CD14-positive monocyte (primary cell): ENCODE measurements at regions not wholly inside any gene's neighbourhood (a gene's known extent, or its start where the extent isn't known, plus 50 kb on each side); places are given as distances from the start of the nearest gene placed in this dataset.

ENCODE experiments used
- DNase-seq, 3 donors: peaks; one replicate each; pipeline ENCODE4 v3.0.0-alpha.2; 2011 to 2022
- H2AFZ ChIP-seq: 2 replicates; pipeline ENCODE4 v1.6.0; 2012; ENCODE audit warnings: mild to moderate bottlenecking, low read depth, low read length, inconsistent platforms; ENCODE audit not compliant: insufficient read depth, poor library complexity, severe bottlenecking
- H3K27ac ChIP-seq, 2 donors: 1 replicate in 1 of 2; 2 replicates in 1 of 2; pipeline ENCODE4 v1.5.1; 2012 to 2013; ENCODE audit warnings: low read length in 2 of 2, control low read depth in 1 of 2, inconsistent platforms in 1 of 2, low read depth in 1 of 2, mild to moderate bottlenecking in 1 of 2
- H3K27me3 ChIP-seq, 2 donors: one replicate each; pipeline versions ENCODE4 v1.6.0 to v1.6.1; 2011 to 2013; ENCODE audit warnings: low read length in 2 of 2; ENCODE audit not compliant: control insufficient read depth in 2 of 2, insufficient read depth in 2 of 2
- H3K36me3 ChIP-seq, 2 donors: replicated peaks in 1 of 2; 1 replicate in 1 of 2; 2 replicates in 1 of 2; pipeline versions ENCODE4 v1.5.1 to v1.6.1; 2012 to 2013; ENCODE audit warnings: low read length in 2 of 2, control low read depth in 1 of 2, inconsistent platforms in 1 of 2, mild to moderate bottlenecking in 1 of 2; ENCODE audit not compliant: insufficient read depth in 2 of 2, control insufficient read depth in 1 of 2
- H3K4me1 ChIP-seq, 2 donors: 1 replicate in 1 of 2; 2 replicates in 1 of 2; pipeline versions ENCODE4 v1.5.1 to v1.6.1; 2012 to 2013; ENCODE audit warnings: low read length in 2 of 2, control low read depth in 1 of 2, inconsistent platforms in 1 of 2, mild to moderate bottlenecking in 1 of 2, moderate library complexity in 1 of 2; ENCODE audit not compliant: insufficient read depth in 2 of 2, control insufficient read depth in 1 of 2
- H3K4me2 ChIP-seq: replicated peaks from 2 replicates; pipeline ENCODE3; 2012; ENCODE audit warnings: low read length, moderate library complexity, mild to moderate bottlenecking; ENCODE audit not compliant: poor library complexity, severe bottlenecking; ENCODE audit errors: extremely low read depth
- H3K4me3 ChIP-seq, 3 experiments: fragments of 200-600 bp in 1 of 3; sonication (generic) in 1 of 3; replicated peaks in 1 of 3; 1 replicate in 2 of 3; 2 replicates in 1 of 3; pipeline ENCODE4 v1.5.1; 2011 to 2013; ENCODE audit warnings: low read length in 3 of 3, mild to moderate bottlenecking in 3 of 3, control low read depth in 2 of 3, low read depth in 2 of 3, inconsistent platforms in 1 of 3, moderate library complexity in 1 of 3
- H3K79me2 ChIP-seq: 2 replicates; pipeline ENCODE4 v1.6.0; 2012; ENCODE audit warnings: mild to moderate bottlenecking, control low read depth, inconsistent platforms, low read length, moderate library complexity; ENCODE audit not compliant: insufficient read depth
- H3K9ac ChIP-seq: 2 replicates; pipeline ENCODE4 v1.6.0; 2017; ENCODE audit warnings: low read length, mild to moderate bottlenecking; ENCODE audit not compliant: insufficient read depth, poor library complexity, severe bottlenecking
- H3K9me3 ChIP-seq, 2 donors: replicated peaks in 1 of 2; 1 replicate in 1 of 2; 2 replicates in 1 of 2; pipeline versions ENCODE4 v1.5.1 to v1.6.1; 2012 to 2013; ENCODE audit warnings: low read length in 2 of 2, control low read depth in 1 of 2; ENCODE audit not compliant: control insufficient read depth in 1 of 2, insufficient read depth in 1 of 2
- H4K20me1 ChIP-seq: 2 replicates; pipeline ENCODE4 v1.6.0; 2012; ENCODE audit warnings: mild to moderate bottlenecking, low read length, control low read depth, moderate library complexity; ENCODE audit not compliant: insufficient read depth
- H3K27ac Mint-ChIP-seq, 7 donors: one replicate each; pipeline ENCODE4 v1.8.0; 2020; ENCODE audit warnings: mild to moderate bottlenecking in 7 of 7, mixed read lengths in 7 of 7, moderate library complexity in 6 of 7, inconsistent platforms in 2 of 7
- H3K27me3 Mint-ChIP-seq, 3 donors: one replicate each; pipeline ENCODE4 v1.8.0; 2021 to 2022; ENCODE audit warnings: low read depth in 3 of 3, mild to moderate bottlenecking in 3 of 3, mixed read lengths in 3 of 3, moderate library complexity in 3 of 3, inconsistent platforms in 1 of 3
- H3K36me3 Mint-ChIP-seq, 2 donors: one replicate each; pipeline ENCODE4 v1.8.0; 2020; ENCODE audit warnings: mixed read lengths in 2 of 2, inconsistent platforms in 1 of 2, mild to moderate bottlenecking in 1 of 2
- H3K4me1 Mint-ChIP-seq: one replicate; pipeline ENCODE4 v1.8.0; 2020; ENCODE audit warnings: mild to moderate bottlenecking, mixed read lengths
- H3K4me3 Mint-ChIP-seq, 2 donors: one replicate each; pipeline ENCODE4 v1.8.0; 2020; ENCODE audit warnings: mild to moderate bottlenecking in 2 of 2, mixed read lengths in 2 of 2, moderate library complexity in 1 of 2
- H3K9me3 Mint-ChIP-seq, 7 donors: one replicate each; pipeline ENCODE4 v1.8.0; 2020 to 2022; ENCODE audit warnings: mixed read lengths in 7 of 7, mild to moderate bottlenecking in 6 of 7, moderate library complexity in 6 of 7, inconsistent platforms in 2 of 7
- CTCF ChIP-seq: fragments of 200-600 bp; IDR thresholded peaks from one replicate; pipeline ENCODE4 v1.8.0; 2022; ENCODE audit warnings: antibody characterized with exemption, mild to moderate bottlenecking
- WGBS: methylation state at CpG from one replicate; pipeline ENCODE4 v1.1.5; 2013; ENCODE audit warnings: missing lambda C conversion rate; ENCODE audit not compliant: insufficient coverage; 5-methylcytosine and 5-hydroxymethylcytosine counted together
- intact Hi-C, 2 donors: fragments of 100-400 bp; cut with micrococcal nuclease; formaldehyde crosslinking; loops; one replicate each; pipeline versions ENCODE4 v1.15.0 to v1.15.1; 2023

DNA sequence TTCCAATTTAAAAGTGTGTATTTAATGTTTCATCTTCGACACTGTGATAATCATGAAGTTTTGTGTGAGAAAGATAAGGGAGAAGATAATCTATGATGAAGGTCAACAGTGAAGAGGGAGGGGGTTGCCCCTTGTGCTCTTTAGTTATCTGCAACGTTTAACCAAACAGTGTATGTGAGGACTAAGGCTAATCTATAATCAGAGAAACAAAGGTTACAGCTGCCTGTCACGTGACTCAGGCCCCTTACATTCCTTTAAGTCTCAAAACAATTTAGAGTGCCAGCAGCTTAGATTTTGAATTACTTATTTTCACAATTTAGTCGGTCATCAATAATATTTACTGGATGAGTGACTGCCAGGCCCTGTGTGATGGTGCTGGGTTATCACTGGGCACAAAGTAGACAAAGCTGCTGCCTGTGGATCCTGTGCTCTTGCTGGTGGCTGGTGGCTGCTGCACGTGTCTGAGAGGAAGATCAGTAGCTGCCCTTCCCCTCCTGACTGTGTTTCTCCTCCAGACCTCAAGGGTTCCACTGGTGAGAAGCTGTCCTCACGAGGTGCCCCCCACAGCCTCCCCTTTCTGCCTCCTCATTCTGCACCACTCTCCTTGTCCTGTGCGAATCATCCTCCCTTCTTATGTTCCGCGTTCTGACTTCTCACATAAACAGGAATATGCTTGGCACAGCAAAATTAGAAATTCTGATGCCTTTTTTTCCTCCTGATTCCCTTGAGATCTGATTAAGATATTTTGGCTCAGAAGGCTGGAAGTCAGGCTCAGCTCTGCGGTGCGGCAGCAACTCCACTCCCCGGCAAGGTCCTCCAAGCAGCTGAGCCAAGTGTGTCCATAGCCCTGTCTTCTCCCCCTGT, 331.1 kb upstream of the B3GAT1 start:
- no peaks in the 10 kb centered on the region for H4K20me1 ChIP-seq
- no peak overlapping the region for H3K27ac Mint-ChIP-seq
- WGBS: 87% methylated on average over 6 of the region's 12 CpGs
- peaks cover 0 to 6% (median 1%) of the 10 kb centered on the region in 7 donors for H3K9me3 Mint-ChIP-seq
- H3K4me1 ChIP-seq: no peaks in the 10 kb centered on the region
- intact Hi-C loops: no loop called here
- H3K4me1 Mint-ChIP-seq: no peaks in the 10 kb centered on the region
- peaks cover 12 to 14% of the 10 kb centered on the region in 2 donors for H3K9me3 ChIP-seq
- no peak overlapping the region for H3K4me3 ChIP-seq
- TF ChIP-seq CTCF: no peak
- H2AFZ ChIP-seq: no peak overlapping the region
- H3K4me2 ChIP-seq: no peak overlapping the region
- H3K27me3 ChIP-seq: no peaks in the 10 kb centered on the region
- DNase-seq: no peak
- H3K36me3 Mint-ChIP-seq: no peaks in the 10 kb centered on the region
- H3K79me2 ChIP-seq: no peaks in the 10 kb centered on the region
- H3K27ac ChIP-seq: no peak overlapping the region
- H3K36me3 ChIP-seq: no peaks in the 10 kb centered on the region
- H3K4me3 Mint-ChIP-seq: no peak overlapping the region
- H3K27me3 Mint-ChIP-seq: peaks cover 0 to 2% (median 0%) of the 10 kb centered on the region in 3 donors
- no peak overlapping the region for H3K9ac ChIP-seq

- Histone ChIP-seq H2AFZ (no peak overlapping the region), H3K9me3 (peaks cover 9 to 13% of the 10 kb centered on the region in 2 donors), H3K4me3 (no peak overlapping the region), H4K20me1 (no peaks in the 10 kb centered on the region), H3K9ac (no peak overlapping the region), H3K27ac (no peak overlapping the region), H3K27me3 (no peaks in the 10 kb centered on the region), H3K79me2 (no peaks in the 10 kb centered on the region), H3K4me1 (no peaks in the 10 kb centered on the region), H3K4me2 (no peak overlapping the region), H3K36me3 (no peaks in the 10 kb centered on the region)
- Mint-ChIP-seq H3K27ac (no peak overlapping the region), H3K27me3 (peaks cover 0 to 2% (median 0%) of the 10 kb centered on the region in 3 donors), H3K36me3 (no peaks in the 10 kb centered on the region), H3K9me3 (peaks cover 0 to 6% (median 0%) of the 10 kb centered on the region in 7 donors), H3K4me1 (no peaks in the 10 kb centered on the region), H3K4me3 (no peak overlapping the region)
- WGBS: 93% methylated on average over 3 of the region's 6 CpGs
- no peak for DNase-seq
- no peak for TF ChIP-seq CTCF
- intact Hi-C loops: no loop called here
Measured at GRCh38 chr11:134742224-134742612, 330.2 kb upstream of the B3GAT1 start.
